ENCODE measurements at regions not wholly inside any gene's neighbourhood (a gene's known extent, or its start where the extent isn't known, plus 50 kb on each side); places are given as distances from the start of the nearest gene placed in this dataset.
"Not testable (repeated sequence)": the region's sequence is repeated elsewhere in the genome, so short reads cannot be mapped to it uniquely, and the experiment has no call there.

DNA sequence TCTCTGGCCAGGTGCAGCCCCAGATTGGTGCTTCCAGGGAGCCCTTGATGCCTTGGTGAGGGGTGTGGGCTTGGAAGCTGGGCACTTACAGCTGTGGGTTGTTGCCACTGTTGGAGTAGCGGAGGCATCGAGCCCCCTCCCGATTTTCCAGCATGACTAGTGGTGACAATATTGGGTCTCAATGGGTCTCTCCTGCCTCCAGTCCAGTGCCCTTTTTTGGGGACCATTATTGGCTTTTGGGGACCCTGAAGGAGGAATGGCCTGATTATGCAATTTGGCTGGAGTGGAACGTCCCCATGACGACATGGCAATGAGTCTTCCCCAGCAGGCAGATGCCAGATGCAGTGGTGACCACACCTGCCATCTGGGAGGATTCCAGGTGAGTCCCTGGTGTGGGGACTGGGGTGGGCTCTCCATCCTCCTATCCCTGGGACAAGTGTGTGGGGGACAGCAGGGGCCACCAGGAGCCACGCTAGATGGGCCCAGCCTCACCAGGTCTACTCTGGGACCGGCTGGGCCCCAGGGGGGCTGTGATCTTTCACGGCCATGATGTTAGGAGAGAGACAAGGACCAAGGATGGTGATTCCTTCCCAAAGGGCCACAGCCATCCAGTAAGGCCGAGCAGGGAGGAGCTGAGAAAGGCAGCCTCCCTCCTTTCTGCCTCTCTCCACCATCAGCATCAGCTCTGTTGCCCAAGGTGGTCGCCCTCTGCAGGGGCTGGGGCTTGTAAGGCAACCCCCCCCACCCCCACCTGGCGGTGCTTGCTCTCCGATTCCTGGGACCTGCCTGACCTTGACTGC is 196.8 kb downstream of the GOLGA6L6 start:
- 71% methylated on average over 12 of the region's 12 CpGs for WGBS
- DNase-seq (ENCODE audit: low spot score): peak; percentile 34
- H3K4me3 ChIP-seq (ENCODE audit: low read depth in 1 of 3, low read length in 3 of 3): no peak overlapping the region
- no peak overlapping the region for H3K9ac ChIP-seq (ENCODE audit: low read depth in 1 of 2, low read length in 2 of 2)
- no peak overlapping the region for H3K27ac ChIP-seq (ENCODE audit: low read depth in 1 of 2, low read length in 2 of 2)
- TF ChIP-seq, protein P1, sequence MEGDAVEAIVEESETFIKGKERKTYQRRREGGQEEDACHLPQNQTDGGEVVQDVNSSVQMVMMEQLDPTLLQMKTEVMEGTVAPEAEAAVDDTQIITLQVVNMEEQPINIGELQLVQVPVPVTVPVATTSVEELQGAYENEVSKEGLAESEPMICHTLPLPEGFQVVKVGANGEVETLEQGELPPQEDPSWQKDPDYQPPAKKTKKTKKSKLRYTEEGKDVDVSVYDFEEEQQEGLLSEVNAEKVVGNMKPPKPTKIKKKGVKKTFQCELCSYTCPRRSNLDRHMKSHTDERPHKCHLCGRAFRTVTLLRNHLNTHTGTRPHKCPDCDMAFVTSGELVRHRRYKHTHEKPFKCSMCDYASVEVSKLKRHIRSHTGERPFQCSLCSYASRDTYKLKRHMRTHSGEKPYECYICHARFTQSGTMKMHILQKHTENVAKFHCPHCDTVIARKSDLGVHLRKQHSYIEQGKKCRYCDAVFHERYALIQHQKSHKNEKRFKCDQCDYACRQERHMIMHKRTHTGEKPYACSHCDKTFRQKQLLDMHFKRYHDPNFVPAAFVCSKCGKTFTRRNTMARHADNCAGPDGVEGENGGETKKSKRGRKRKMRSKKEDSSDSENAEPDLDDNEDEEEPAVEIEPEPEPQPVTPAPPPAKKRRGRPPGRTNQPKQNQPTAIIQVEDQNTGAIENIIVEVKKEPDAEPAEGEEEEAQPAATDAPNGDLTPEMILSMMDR (IDR thresholded peaks at IDR 0.05; ENCODE audit: low read depth, low read length, missing input control): no peak
- TF ChIP-seq FOXA2 (IDR thresholded peaks at IDR 0.05) (no peak), JUND (IDR thresholded peaks at IDR 0.05) (no peak), GABPA (IDR thresholded peaks at IDR 0.05 in 1 of 2, conservative IDR thresholded peaks at IDR 0.05 in 1 of 2) (no peak), FOXA1 (IDR thresholded peaks at IDR 0.05) (no peak), HNF4G (IDR thresholded peaks at IDR 0.05) (no peak), YY1 (IDR thresholded peaks at IDR 0.05) (no peak), SP1 (IDR thresholded peaks at IDR 0.05) (no peak), NR2F2 (IDR thresholded peaks at IDR 0.05) (no peak)
- TF ChIP-seq, protein P2, sequence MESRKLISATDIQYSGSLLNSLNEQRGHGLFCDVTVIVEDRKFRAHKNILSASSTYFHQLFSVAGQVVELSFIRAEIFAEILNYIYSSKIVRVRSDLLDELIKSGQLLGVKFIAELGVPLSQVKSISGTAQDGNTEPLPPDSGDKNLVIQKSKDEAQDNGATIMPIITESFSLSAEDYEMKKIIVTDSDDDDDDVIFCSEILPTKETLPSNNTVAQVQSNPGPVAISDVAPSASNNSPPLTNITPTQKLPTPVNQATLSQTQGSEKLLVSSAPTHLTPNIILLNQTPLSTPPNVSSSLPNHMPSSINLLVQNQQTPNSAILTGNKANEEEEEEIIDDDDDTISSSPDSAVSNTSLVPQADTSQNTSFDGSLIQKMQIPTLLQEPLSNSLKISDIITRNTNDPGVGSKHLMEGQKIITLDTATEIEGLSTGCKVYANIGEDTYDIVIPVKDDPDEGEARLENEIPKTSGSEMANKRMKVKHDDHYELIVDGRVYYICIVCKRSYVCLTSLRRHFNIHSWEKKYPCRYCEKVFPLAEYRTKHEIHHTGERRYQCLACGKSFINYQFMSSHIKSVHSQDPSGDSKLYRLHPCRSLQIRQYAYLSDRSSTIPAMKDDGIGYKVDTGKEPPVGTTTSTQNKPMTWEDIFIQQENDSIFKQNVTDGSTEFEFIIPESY (IDR thresholded peaks at IDR 0.05): no peak
- TF ChIP-seq, protein P3, sequence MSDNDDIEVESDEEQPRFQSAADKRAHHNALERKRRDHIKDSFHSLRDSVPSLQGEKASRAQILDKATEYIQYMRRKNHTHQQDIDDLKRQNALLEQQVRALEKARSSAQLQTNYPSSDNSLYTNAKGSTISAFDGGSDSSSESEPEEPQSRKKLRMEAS (IDR thresholded peaks at IDR 0.05): no peak
- H3K9me3 ChIP-seq (ENCODE audit: control insufficient read depth in 4 of 4, low read length in 3 of 4): peaks cover 0 to 15% (median 9%) of the 10 kb centered on the region in 4 donors
- H3K4me1 ChIP-seq (ENCODE audit: control insufficient read depth in 4 of 4, insufficient read depth in 4 of 4, low read length in 3 of 4): no peaks in the 10 kb centered on the region
- H3K27me3 ChIP-seq (ENCODE audit: control insufficient read depth in 4 of 4, insufficient read depth in 4 of 4, low read length in 3 of 4): peaks cover 0 to 7% (median 0%) of the 10 kb centered on the region in 4 donors
- H3K36me3 ChIP-seq (ENCODE audit: control insufficient read depth in 4 of 4, insufficient read depth in 3 of 4, low read depth in 1 of 4, low read length in 3 of 4): no peaks in the 10 kb centered on the region

DNA sequence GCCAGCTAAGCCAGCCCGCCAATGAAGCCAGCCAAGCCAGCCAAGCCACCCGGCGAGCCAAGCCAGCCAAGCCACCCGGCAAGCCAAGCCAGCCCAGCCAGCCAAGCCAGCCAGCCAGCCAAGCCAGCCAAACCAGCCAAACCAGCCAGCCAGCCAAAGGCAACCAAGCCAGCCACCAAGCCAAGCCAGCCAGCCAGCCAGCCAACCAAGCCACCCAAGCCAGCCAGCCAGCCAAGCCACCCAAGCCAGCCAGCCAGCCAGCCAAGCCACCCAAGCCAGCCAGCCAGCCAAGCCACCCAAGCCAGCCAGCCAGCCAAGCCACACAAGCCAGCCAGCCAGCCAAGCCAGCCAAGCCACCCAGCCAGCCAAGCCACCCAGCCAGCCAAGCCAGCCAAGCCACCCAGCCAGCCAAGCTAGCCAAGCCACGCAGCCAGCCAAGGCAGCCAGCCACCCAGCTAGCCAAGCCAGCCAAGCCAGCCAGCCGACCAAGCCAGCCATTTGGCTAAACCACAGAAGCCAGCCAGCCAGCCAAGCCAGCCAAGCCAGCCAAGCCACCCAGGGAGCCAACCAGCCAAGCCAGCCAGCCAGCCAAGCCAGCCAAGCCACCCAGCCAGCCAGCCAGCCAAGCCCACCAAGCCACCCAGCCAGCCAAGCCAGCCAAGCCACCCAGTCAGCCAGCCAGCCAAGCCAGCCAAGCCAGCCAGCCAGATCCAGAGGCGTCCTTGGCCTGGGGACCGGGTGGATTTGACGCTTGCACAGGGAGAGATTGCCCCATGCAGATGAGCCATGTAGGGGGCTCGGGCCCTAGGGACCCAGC is 198.0 kb downstream of the GOLGA6L6 start:
- WGBS: 80% methylated on average over 10 of the region's 10 CpGs
- not testable (repeated sequence) for H3K4me1 ChIP-seq (ENCODE audit: control insufficient read depth in 4 of 4, insufficient read depth in 4 of 4, low read length in 3 of 4); H3K36me3 ChIP-seq (ENCODE audit: control insufficient read depth in 4 of 4, insufficient read depth in 3 of 4, low read depth in 1 of 4, low read length in 3 of 4); H3K4me3 ChIP-seq (ENCODE audit: low read depth in 1 of 3, low read length in 3 of 3); H3K27me3 ChIP-seq (ENCODE audit: control insufficient read depth in 4 of 4, insufficient read depth in 4 of 4, low read length in 3 of 4); H3K9ac ChIP-seq (ENCODE audit: low read depth in 1 of 2, low read length in 2 of 2); H3K27ac ChIP-seq (ENCODE audit: low read depth in 1 of 2, low read length in 2 of 2)
- peak; percentile 34 for DNase-seq (ENCODE audit: low spot score)
- H3K9me3 ChIP-seq (ENCODE audit: control insufficient read depth in 4 of 4, low read length in 3 of 4): peaks cover 0 to 15% (median 9%) of the 10 kb centered on the region in 4 donors

DNA sequence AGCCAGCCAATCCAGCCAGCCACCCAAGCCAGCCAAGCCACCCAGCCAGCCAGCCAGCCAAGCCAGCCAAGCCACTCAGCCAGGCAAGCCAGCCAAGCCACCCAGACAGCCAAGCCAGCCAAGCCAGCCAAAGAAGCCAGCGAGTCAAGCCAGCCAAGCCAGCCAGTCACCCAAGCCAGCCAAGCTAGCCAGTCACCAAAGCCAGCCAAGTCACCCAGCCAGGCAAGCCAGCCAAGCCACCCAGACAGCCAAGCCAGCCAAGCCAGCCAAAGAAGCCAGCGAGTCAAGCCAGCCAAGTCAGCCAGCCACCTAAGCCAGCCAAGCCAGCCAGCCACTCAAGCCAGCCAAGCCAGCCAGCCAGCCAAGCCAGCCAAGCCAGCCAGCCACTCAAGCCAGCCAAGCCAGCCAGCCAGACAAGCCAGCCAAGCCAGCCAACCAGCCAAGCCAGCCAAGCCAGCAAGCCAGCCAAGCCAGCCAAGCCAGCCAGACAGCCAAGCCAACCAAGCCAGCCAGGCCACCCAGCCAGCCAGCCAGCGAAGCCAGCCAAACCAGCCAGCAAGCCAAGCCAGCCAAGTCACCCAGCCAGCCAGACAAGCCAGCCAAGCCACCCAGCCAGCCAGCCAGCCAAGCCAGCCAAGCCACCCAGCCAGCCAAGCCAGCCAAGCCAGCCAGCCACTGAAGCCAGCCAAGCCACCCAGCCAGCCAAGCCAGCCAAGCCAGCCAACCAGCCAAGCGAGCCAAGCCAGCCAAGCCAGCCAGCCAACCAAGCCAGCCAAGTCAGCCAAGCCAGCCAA is 198.8 kb downstream of the GOLGA6L6 start:
- peaks cover 0 to 15% (median 9%) of the 10 kb centered on the region in 4 donors for H3K9me3 ChIP-seq (ENCODE audit: control insufficient read depth in 4 of 4, low read length in 3 of 4)
- WGBS: 61% methylated on average over 4 of the region's 4 CpGs
- DNase-seq (ENCODE audit: low spot score): not testable (repeated sequence)

More for the DNA sequence above, 198.8 kb downstream of the GOLGA6L6 start:
- not testable (repeated sequence) for H3K4me3 ChIP-seq (ENCODE audit: low read depth in 1 of 3, low read length in 3 of 3); H3K4me1 ChIP-seq (ENCODE audit: control insufficient read depth in 4 of 4, insufficient read depth in 4 of 4, low read length in 3 of 4); H3K27ac ChIP-seq (ENCODE audit: low read depth in 1 of 2, low read length in 2 of 2); H3K27me3 ChIP-seq (ENCODE audit: control insufficient read depth in 4 of 4, insufficient read depth in 4 of 4, low read length in 3 of 4); H3K9ac ChIP-seq (ENCODE audit: low read depth in 1 of 2, low read length in 2 of 2); H3K36me3 ChIP-seq (ENCODE audit: control insufficient read depth in 4 of 4, insufficient read depth in 3 of 4, low read depth in 1 of 4, low read length in 3 of 4)

Measured in liver (tissue), 8 donors.